A673 (cell line): ENCODE measurements at regions not wholly inside any gene's neighbourhood (a gene's known extent, or its start where the extent isn't known, plus 50 kb on each side); places are given as distances from the start of the nearest gene placed in this dataset.
"Not testable (repeated sequence)": the region's sequence is repeated elsewhere in the genome, so short reads cannot be mapped to it uniquely, and the experiment has no call there.

Experiments used
- BruUV-seq: library from RNA; stranded (reverse); fragments of 400-500 nt; replicated peaks from 2 replicates; lab custom pipeline; 2021; lab: Mats Ljungman, UMichigan
- CTCF ChIA-PET: fragments of 300-600 bp; sonication (Branson Sonifier 250); formaldehyde crosslinking; loops from one replicate; lab custom pipeline; 2022; ENCODE audit warnings: antibody characterized with exemption; lab: Charles Lee
- POLR2A ChIA-PET: fragments of 300-600 bp; sonication (Branson Sonifier 250); formaldehyde crosslinking; loops from one replicate; lab custom pipeline; 2022; ENCODE audit warnings: antibody characterized with exemption; ENCODE audit not compliant: low non-redundant PET; lab: Charles Lee
- DNase-seq: peaks from one replicate; pipeline ENCODE4 v3.0.0-alpha.2; 2015; ENCODE audit warnings: low spot score
- H3K27ac ChIP-seq: fragments of 200-600 bp; sonication (generic); 2 replicates; pipeline ENCODE4 v1.5.1; 2016; ENCODE audit warnings: mixed run types, low read depth, mild to moderate bottlenecking, mixed read lengths, antibody characterized with exemption, low read length; ENCODE audit not compliant: poor library complexity, severe bottlenecking
- H3K27me3 ChIP-seq: fragments of 200-600 bp; sonication (generic); replicated peaks from 2 replicates; pipeline ENCODE4 v1.6.1; 2017; ENCODE audit warnings: mixed run types, low read depth, mild to moderate bottlenecking, mixed read lengths, antibody characterized with exemption, low read length; ENCODE audit not compliant: insufficient read depth, poor library complexity
- H3K36me3 ChIP-seq: fragments of 200-600 bp; sonication (generic); 2 replicates; pipeline ENCODE4 v1.6.1; 2016; ENCODE audit warnings: mixed run types, mild to moderate bottlenecking, mixed read lengths, antibody characterized with exemption, low read length; ENCODE audit not compliant: insufficient read depth, poor library complexity, severe bottlenecking
- H3K4me1 ChIP-seq: fragments of 200-600 bp; sonication (generic); 2 replicates; pipeline ENCODE4 v1.6.1; 2017; ENCODE audit warnings: mixed run types, mild to moderate bottlenecking, mixed read lengths, antibody characterized with exemption, low read length; ENCODE audit not compliant: insufficient read depth, poor library complexity, severe bottlenecking
- H3K4me3 ChIP-seq: fragments of 200-600 bp; sonication (generic); 2 replicates; pipeline ENCODE4 v1.5.1; 2016; ENCODE audit warnings: low read depth, mixed run types, mild to moderate bottlenecking, mixed read lengths, low read length; ENCODE audit not compliant: poor library complexity, severe bottlenecking
- H3K9me3 ChIP-seq: fragments of 200-600 bp; sonication (generic); 2 replicates; pipeline ENCODE4 v1.6.1; 2016; ENCODE audit warnings: mixed run types, low read depth, mild to moderate bottlenecking, mixed read lengths, antibody characterized with exemption, low read length; ENCODE audit not compliant: poor library complexity, severe bottlenecking
- CTCF ChIP-seq: fragments of 300-800, 200-600 bp; sonication (generic); conservative IDR thresholded peaks from 2 replicates; pipeline ENCODE4 v1.5.1; 2017; ENCODE audit warnings: low read depth, mild to moderate bottlenecking, antibody characterized with exemption, low read length, moderate library complexity, mixed read lengths
- EZH2 ChIP-seq: fragments of 200-600 bp; sonication (generic); IDR thresholded peaks from 2 replicates; pipeline ENCODE4 v1.6.1; 2017; ENCODE audit warnings: borderline replicate concordance, low read depth, mild to moderate bottlenecking, mixed read lengths, antibody characterized with exemption, low read length; ENCODE audit not compliant: poor library complexity, severe bottlenecking
- intact Hi-C: fragments of 100-400 bp; cut with micrococcal nuclease; formaldehyde crosslinking; loops from one replicate; pipeline ENCODE4 v1.10.0; 2022; ENCODE audit not compliant: unreplicated experiment

DNA sequence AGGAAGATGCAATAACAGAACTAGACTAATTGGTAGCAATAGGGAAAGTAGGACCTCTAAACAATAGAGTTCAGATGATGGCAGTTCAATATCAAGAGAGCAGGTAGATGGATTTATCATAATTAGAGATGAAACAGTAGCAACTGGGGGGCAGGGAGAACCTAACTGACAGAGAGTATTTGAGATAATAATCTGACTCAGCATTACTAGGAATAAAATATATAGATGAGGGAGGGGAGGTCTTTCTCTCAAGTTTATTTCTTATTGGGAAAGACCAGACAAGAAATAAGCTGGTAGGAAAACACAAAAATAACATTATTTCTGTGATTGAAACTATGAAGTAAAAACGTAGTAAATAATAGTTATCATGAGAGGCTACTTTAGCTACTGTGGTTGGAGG is 1656.7 kb upstream of the B3GALT2 start:
- no TSS peak for BruUV-seq
- no peak for DNase-seq
- ChIA-PET POLR2A (no interaction called here), CTCF (no interaction called here)
- Histone ChIP-seq H3K27me3 (no peaks in the 10 kb centered on the region), H3K9me3 (no peaks in the 10 kb centered on the region), H3K4me3 (no peak overlapping the region), H3K4me1 (no peaks in the 10 kb centered on the region), H3K36me3 (no peaks in the 10 kb centered on the region), H3K27ac (no peak overlapping the region)
- TF ChIP-seq CTCF (no peak), EZH2 (no peak)
- intact Hi-C loops = no loop called here

- TF ChIP-seq CTCF (no peak), EZH2 (no peak)
- ChIA-PET POLR2A (no interaction called here), CTCF (no interaction called here)
- Histone ChIP-seq H3K4me1 (no peaks in the 10 kb centered on the region), H3K4me3 (no peak overlapping the region), H3K27me3 (no peaks in the 10 kb centered on the region), H3K27ac (no peak overlapping the region), H3K36me3 (no peaks in the 10 kb centered on the region), H3K9me3 (no peaks in the 10 kb centered on the region)
- intact Hi-C loops = no loop called here
- DNase-seq = no peak
- no TSS peak for BruUV-seq
Measured at GRCh38 chr1:194833111-194833510, 1646.7 kb upstream of the B3GALT2 start.

GRCh38 chr1:194831595-194831994 is 1645.2 kb upstream of the B3GALT2 start:
- POLR2A ChIA-PET, H3K4me3 ChIP-seq, CTCF ChIA-PET, H3K9me3 ChIP-seq, BruUV-seq, H3K4me1 ChIP-seq, H3K27me3 ChIP-seq, intact Hi-C loops, H3K27ac ChIP-seq, H3K36me3 ChIP-seq, DNase-seq: not testable (repeated sequence)

DNA sequence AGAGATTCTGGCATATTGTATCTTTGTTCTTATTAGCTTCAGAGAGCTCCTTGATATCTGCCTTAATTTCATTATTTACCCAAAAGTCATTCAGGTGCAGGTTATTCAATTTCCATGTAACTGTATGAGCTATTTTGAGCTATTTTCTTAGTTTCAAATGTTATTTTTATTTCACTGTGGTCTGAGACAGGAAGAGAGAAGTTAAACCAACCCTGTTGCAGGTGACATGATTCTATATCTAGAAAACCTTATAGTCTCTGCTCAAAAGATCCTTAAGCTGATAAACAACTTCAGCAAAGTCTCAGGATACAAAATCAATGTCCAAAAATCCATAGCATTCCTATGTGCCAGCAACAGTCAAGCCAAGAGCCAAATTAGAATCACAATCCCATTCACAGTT is 1644.0 kb upstream of the B3GALT2 start:
- H3K4me1 ChIP-seq = no peaks in the 10 kb centered on the region
- H3K27me3 ChIP-seq = no peaks in the 10 kb centered on the region
- H3K36me3 ChIP-seq = no peaks in the 10 kb centered on the region
- no peak overlapping the region for H3K27ac ChIP-seq
- BruUV-seq = no TSS peak
- TF ChIP-seq CTCF = no peak
- TF ChIP-seq EZH2 = no peak
- no peak for DNase-seq
- ChIA-PET CTCF (no interaction called here), POLR2A (no interaction called here)
- no peak overlapping the region for H3K4me3 ChIP-seq
- intact Hi-C loops = no loop called here
- no peaks in the 10 kb centered on the region for H3K9me3 ChIP-seq
